LNCaP clone FGC (cell line): ENCODE measurements at regions not wholly inside any gene's neighbourhood (a gene's known extent, or its start where the extent isn't known, plus 50 kb on each side); places are given as distances from the start of the nearest gene placed in this dataset.

ENCODE experiments used
- DNase-seq: peaks from one replicate; pipeline ENCODE4 v3.0.0-alpha.2; 2011; ENCODE audit warnings: low read depth
- H3K4me3 ChIP-seq: 2 replicates; pipeline ENCODE4 v1.5.1; 2011; ENCODE audit warnings: mild to moderate bottlenecking, low read depth, low read length, control low read depth
- CTCF ChIP-seq: IDR thresholded peaks from 2 replicates; pipeline ENCODE4 v1.5.1; 2012; ENCODE audit warnings: mild to moderate bottlenecking; ENCODE audit not compliant: control insufficient read depth, insufficient read depth; ENCODE audit errors: extremely low read depth

- no peak overlapping the region for H3K4me3 ChIP-seq
- no peak for DNase-seq
- no peak for TF ChIP-seq CTCF
Observed at GRCh38 chr12:98275131-98275475, 240.3 kb upstream of the TMPO start.

- DNase-seq = no peak
- no peak overlapping the region for H3K4me3 ChIP-seq
- TF ChIP-seq CTCF = no peak
Observed at GRCh38 chr12:98280152-98280551, 235.2 kb upstream of the TMPO start.

GRCh38 chr12:98280621-98281020 is 234.8 kb upstream of the TMPO start:
- DNase-seq = no peak
- H3K4me3 ChIP-seq = no peak overlapping the region
- TF ChIP-seq CTCF = no peak

- H3K4me3 ChIP-seq = no peak overlapping the region
- no peak for DNase-seq
- no peak for TF ChIP-seq CTCF
Observed at GRCh38 chr12:98291828-98292227, 223.6 kb upstream of the TMPO start.

GRCh38 chr12:98294051-98294805 is 221.2 kb upstream of the TMPO start:
- TF ChIP-seq CTCF = no peak
- no peak for DNase-seq
- no peak overlapping the region for H3K4me3 ChIP-seq

GRCh38 chr12:98295681-98296080 is 219.7 kb upstream of the TMPO start:
- no peak for DNase-seq
- H3K4me3 ChIP-seq = no peak overlapping the region
- TF ChIP-seq CTCF = no peak

- no peak for DNase-seq
- TF ChIP-seq CTCF = no peak
- H3K4me3 ChIP-seq = no peak overlapping the region
Observed at GRCh38 chr12:98296462-98297079, 218.8 kb upstream of the TMPO start.
